ENCODE measurements at regions not wholly inside any gene's neighbourhood (a gene's known extent, or its start where the extent isn't known, plus 50 kb on each side); places are given as distances from the start of the nearest gene placed in this dataset.
"Not testable (repeated sequence)": the region's sequence is repeated elsewhere in the genome, so short reads cannot be mapped to it uniquely, and the experiment has no call there.

- Histone ChIP-seq H2AFZ (ENCODE audit: low read length) (no peak overlapping the region), H3K4me2 (ENCODE audit: extremely low read depth, insufficient read depth, low read length) (no peak overlapping the region), H3K9me3 (ENCODE audit: control insufficient read depth, insufficient read depth, low read depth, low read length) (no peaks in the 10 kb centered on the region), H3K36me3 (ENCODE audit: control insufficient read depth, insufficient read depth, low read length) (no peaks in the 10 kb centered on the region), H3K79me2 (ENCODE audit: control insufficient read depth, insufficient read depth, low read length) (no peaks in the 10 kb centered on the region), H3K27me3 (ENCODE audit: control insufficient read depth, insufficient read depth, low read length) (no peaks in the 10 kb centered on the region), H4K20me1 (ENCODE audit: control insufficient read depth, extremely low read depth, insufficient read depth, low read length) (no peaks in the 10 kb centered on the region), H3K4me3 (replicated peaks in 1 of 4; ENCODE audit: control extremely low read depth in 1 of 4, insufficient read depth in 1 of 4, low read depth in 3 of 4, low read length in 4 of 4) (no peak overlapping the region), H3K4me1 (ENCODE audit: control insufficient read depth, extremely low read depth, insufficient read depth, low read length) (no peaks in the 10 kb centered on the region), H3K27ac (ENCODE audit: insufficient read depth, low read length) (no peak overlapping the region), H3K9ac (ENCODE audit: insufficient read depth, low read length) (no peak overlapping the region)
- no peak for TF ChIP-seq EZH2 (IDR thresholded peaks at IDR 0.05; ENCODE audit: low read length, missing control alignments)
- no peak for TF ChIP-seq CTCF (conservative IDR thresholded peaks at IDR 0.05 in 1 of 2, IDR thresholded peaks at IDR 0.05 in 1 of 2; ENCODE audit: low read depth in 1 of 2, low read length in 2 of 2)
- no peak for DNase-seq (ENCODE audit: low read depth in 2 of 2)
These were observed 142.3 kb upstream of the NRP1 start for GRCh38 chr10:33476757-33477273.

DNA sequence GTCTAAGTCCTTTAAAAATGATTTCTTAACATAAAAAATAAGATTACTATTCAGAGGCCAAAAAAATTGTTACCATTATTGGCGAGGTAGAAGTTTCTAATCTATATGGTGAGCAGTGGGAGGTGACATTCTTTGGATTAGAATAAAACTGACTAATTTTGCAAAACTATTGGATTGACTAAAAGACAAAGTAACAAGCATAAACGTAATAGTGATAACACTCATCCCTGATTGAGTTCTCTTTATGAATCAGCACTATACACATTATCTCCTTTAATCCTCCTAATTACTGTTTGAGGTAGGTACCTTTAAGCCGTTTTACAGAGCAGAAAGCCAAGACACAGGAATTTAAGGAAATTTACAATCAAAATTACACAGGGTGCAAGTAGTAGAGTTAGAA, 139.2 kb upstream of the NRP1 start:
- TF ChIP-seq CTCF (conservative IDR thresholded peaks at IDR 0.05 in 1 of 2, IDR thresholded peaks at IDR 0.05 in 1 of 2; ENCODE audit: low read depth in 1 of 2, low read length in 2 of 2), result no peak
- no peak for TF ChIP-seq EZH2 (IDR thresholded peaks at IDR 0.05; ENCODE audit: low read length, missing control alignments)
- H2AFZ ChIP-seq (ENCODE audit: low read length), result no peak overlapping the region
- H3K9ac ChIP-seq (ENCODE audit: insufficient read depth, low read length), result no peak overlapping the region
- H3K27me3 ChIP-seq (ENCODE audit: control insufficient read depth, insufficient read depth, low read length), result no peaks in the 10 kb centered on the region
- H3K36me3 ChIP-seq (ENCODE audit: control insufficient read depth, insufficient read depth, low read length), result no peaks in the 10 kb centered on the region
- no peaks in the 10 kb centered on the region for H3K9me3 ChIP-seq (ENCODE audit: control insufficient read depth, insufficient read depth, low read depth, low read length)
- H3K4me1 ChIP-seq (ENCODE audit: control insufficient read depth, extremely low read depth, insufficient read depth, low read length), result no peaks in the 10 kb centered on the region
- H3K4me2 ChIP-seq (ENCODE audit: extremely low read depth, insufficient read depth, low read length), result no peak overlapping the region
- H3K27ac ChIP-seq (ENCODE audit: insufficient read depth, low read length), result no peak overlapping the region
- H4K20me1 ChIP-seq (ENCODE audit: control insufficient read depth, extremely low read depth, insufficient read depth, low read length), result no peaks in the 10 kb centered on the region
- H3K4me3 ChIP-seq (replicated peaks in 1 of 4; ENCODE audit: control extremely low read depth in 1 of 4, insufficient read depth in 1 of 4, low read depth in 3 of 4, low read length in 4 of 4), result no peak overlapping the region
- DNase-seq (ENCODE audit: low read depth in 2 of 2), result no peak
- no peaks in the 10 kb centered on the region for H3K79me2 ChIP-seq (ENCODE audit: control insufficient read depth, insufficient read depth, low read length)

DNA sequence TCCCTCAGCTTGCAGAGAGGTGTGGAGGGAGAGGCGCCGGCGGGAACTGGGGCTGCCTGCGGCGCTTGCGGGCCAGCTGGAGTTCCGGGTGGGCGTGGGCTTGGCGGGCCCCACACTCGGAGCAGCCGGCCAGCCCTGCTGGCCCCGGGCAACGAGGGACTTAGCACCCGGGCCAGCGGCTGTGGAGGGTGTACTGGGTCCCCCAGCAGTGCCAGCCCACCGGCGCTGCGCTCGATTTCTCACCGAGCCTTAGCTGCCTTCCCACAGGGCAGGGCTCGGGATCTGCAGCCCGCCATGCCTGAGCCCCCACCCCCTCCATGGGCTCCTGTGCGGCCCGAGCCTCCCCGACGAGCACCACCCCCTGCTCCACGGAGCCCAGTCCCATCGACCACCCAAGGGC, 133.5 kb upstream of the NRP1 start:
- not testable (repeated sequence) for H3K4me1 ChIP-seq (ENCODE audit: control insufficient read depth, extremely low read depth, insufficient read depth, low read length); H4K20me1 ChIP-seq (ENCODE audit: control insufficient read depth, extremely low read depth, insufficient read depth, low read length); H3K9me3 ChIP-seq (ENCODE audit: control insufficient read depth, insufficient read depth, low read depth, low read length); H3K27me3 ChIP-seq (ENCODE audit: control insufficient read depth, insufficient read depth, low read length); H2AFZ ChIP-seq (ENCODE audit: low read length); DNase-seq (ENCODE audit: low read depth in 2 of 2); H3K27ac ChIP-seq (ENCODE audit: insufficient read depth, low read length); H3K79me2 ChIP-seq (ENCODE audit: control insufficient read depth, insufficient read depth, low read length); H3K9ac ChIP-seq (ENCODE audit: insufficient read depth, low read length); H3K36me3 ChIP-seq (ENCODE audit: control insufficient read depth, insufficient read depth, low read length); H3K4me3 ChIP-seq (replicated peaks in 1 of 4; ENCODE audit: control extremely low read depth in 1 of 4, insufficient read depth in 1 of 4, low read depth in 3 of 4, low read length in 4 of 4); H3K4me2 ChIP-seq (ENCODE audit: extremely low read depth, insufficient read depth, low read length)
